Vagina (tissue), 2 donors: ENCODE measurements at regions not wholly inside any gene's neighbourhood (a gene's known extent, or its start where the extent isn't known, plus 50 kb on each side); places are given as distances from the start of the nearest gene placed in this dataset.

ENCODE experiments used
- CTCF ChIP-seq, 3 experiments: fragments of 450-650 bp in 2 of 3; fragments of 200-600 bp in 1 of 3; sonication (generic) in 1 of 3; IDR thresholded peaks; one replicate each; pipeline ENCODE4 v1.5.1; 2017 to 2019; ENCODE audit warnings: antibody characterized with exemption in 3 of 3, mild to moderate bottlenecking in 2 of 3, moderate library complexity in 2 of 3
- POLR2A ChIP-seq, 2 donors: fragments of 450-650 bp; IDR thresholded peaks; one replicate each; pipeline ENCODE4 v1.6.1; 2017; ENCODE audit warnings: antibody characterized with exemption in 2 of 2, mild to moderate bottlenecking in 2 of 2, moderate library complexity in 2 of 2

- TF ChIP-seq CTCF (IDR thresholded peaks at IDR 0.05) (no peak), POLR2A (IDR thresholded peaks at IDR 0.05) (no peak)
These were observed 1389.3 kb downstream of the RAPGEF2 start for GRCh38 chr4:160492181-160492580.
